Anterior cingulate cortex (tissue), 58 donors: ENCODE measurements at regions not wholly inside any gene's neighbourhood (a gene's known extent, or its start where the extent isn't known, plus 50 kb on each side); places are given as distances from the start of the nearest gene placed in this dataset.

Experiments used
- DNase-seq, 58 donors: peaks; one replicate each; lab custom pipeline; 2025; lab: John Stamatoyannopoulos, UW

- DNase-seq, result no peak
These were observed 603.2 kb upstream of the PKN2 start for GRCh38 chr1:88080875-88081274.

GRCh38 chr1:88088481-88088880 lies 595.6 kb upstream of the PKN2 start:
- no peak for DNase-seq

DNA sequence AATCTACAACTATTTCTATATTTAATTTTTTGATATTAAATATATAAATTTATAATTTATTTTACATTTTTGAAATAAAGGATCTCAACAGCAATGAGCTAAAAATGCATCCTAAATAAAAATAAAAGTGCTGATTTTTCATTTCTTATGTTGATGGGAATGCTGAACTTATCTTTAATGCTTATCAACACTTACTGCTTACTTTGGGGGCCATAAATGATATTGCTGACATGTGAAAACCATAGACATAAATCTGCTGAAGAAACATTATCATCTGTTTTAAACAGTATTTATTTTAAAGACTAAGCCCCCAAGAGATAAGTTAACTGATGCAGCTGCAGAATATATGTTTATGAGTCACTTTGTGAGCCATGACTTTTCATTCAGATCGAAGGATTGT lies 594.1 kb upstream of the PKN2 start:
- no peak for DNase-seq

- DNase-seq, result no peak
These were observed 585.2 kb upstream of the PKN2 start for GRCh38 chr1:88098881-88099280.

- DNase-seq, result no peak
These were observed 583.0 kb upstream of the PKN2 start for GRCh38 chr1:88101041-88101440.

- no peak for DNase-seq
These were observed 579.8 kb upstream of the PKN2 start for GRCh38 chr1:88104236-88104635.

DNA sequence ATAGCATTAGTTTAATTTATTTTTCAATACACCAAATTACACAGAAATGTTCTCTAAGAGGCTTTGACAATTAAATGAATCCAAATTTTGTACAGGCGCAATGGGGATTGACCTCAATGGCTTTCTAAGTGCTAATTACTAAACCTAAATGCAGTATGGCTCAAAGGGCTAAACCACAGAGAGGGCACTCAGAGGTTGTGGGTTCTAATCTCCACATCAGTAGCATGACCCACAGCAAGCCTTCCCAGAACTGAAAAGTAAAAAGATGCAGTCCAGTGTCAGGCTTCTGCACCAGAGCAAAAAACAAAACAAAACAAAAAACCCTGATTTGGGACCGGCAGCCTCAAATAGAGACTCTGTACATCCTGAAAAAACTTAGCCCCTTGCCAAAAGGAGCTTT lies 579.2 kb upstream of the PKN2 start:
- DNase-seq, result no peak

DNA sequence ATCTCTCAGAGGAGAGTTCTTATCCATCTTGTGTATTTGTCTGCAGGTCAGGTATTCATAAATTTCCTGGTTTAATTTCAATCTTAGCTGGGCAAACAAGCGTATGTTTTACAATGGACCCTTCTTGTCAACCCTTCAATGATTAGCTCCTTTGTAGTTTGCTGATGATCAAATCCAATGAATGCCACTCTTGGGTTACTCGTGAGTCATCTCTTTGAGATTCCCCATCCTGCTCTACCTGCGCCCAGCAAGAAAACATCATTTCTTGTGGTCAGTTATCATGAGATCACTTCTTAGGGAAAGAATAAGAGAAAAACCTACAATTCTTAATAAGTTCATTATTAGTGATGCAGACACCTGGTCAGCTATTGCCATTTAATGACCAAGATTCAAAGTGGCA lies 572.3 kb upstream of the PKN2 start:
- no peak for DNase-seq

DNA sequence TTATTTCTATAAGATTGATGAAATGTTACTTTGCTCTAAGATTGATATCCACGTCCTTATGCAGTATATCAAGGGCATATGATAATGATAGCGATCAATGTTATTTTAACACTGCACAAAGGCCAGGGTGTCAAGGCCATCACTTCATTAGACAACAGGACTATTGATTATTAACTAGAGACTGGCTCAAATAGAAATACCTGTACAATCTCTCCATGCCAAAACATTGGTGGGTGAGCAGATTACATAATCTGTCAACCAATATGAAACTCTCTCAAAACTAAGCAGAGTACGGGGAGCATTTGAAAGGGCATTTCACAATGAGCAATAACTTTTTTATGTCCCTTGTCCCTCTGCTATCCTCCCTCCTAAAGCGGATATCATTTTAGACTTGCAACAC lies 566.5 kb upstream of the PKN2 start:
- DNase-seq, result no peak

DNA sequence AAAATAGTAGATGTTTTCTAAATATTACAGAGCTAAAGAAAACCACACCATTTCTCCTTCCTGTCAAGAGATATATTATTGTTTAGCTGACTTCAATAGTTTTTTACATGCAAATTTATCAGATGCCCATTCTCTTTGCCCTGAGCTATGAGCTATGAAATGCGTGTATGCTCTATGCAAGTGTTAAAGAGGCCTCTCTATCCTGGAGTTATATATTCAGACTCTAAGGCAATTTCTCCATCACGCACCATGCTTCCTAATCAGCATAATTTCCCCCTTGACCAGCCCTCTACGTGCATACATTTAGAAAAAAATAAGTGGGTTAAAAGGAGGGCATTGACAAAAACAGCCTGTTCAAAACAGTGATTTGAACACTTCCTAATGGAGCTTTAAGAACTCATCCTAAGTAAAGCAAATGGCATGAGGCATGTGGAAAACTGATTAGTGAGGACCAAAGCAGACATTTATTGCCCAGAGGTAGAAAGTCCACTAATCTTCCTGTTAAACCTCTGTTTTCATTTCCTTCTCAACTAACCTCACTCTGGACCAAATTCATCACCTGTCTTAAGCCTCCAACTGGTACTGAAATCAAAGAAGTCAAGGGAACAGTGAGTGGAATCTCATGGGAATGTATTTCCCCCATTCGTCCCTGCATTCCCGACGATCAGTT lies 565.8 kb upstream of the PKN2 start:
- DNase-seq, result no peak

- DNase-seq, result no peak
These were observed 559.5 kb upstream of the PKN2 start for GRCh38 chr1:88124614-88125013.

- DNase-seq, result no peak
These were observed 557.6 kb upstream of the PKN2 start for GRCh38 chr1:88126467-88126866.

GRCh38 chr1:88133991-88134390 lies 550.1 kb upstream of the PKN2 start:
- no peak for DNase-seq

DNA sequence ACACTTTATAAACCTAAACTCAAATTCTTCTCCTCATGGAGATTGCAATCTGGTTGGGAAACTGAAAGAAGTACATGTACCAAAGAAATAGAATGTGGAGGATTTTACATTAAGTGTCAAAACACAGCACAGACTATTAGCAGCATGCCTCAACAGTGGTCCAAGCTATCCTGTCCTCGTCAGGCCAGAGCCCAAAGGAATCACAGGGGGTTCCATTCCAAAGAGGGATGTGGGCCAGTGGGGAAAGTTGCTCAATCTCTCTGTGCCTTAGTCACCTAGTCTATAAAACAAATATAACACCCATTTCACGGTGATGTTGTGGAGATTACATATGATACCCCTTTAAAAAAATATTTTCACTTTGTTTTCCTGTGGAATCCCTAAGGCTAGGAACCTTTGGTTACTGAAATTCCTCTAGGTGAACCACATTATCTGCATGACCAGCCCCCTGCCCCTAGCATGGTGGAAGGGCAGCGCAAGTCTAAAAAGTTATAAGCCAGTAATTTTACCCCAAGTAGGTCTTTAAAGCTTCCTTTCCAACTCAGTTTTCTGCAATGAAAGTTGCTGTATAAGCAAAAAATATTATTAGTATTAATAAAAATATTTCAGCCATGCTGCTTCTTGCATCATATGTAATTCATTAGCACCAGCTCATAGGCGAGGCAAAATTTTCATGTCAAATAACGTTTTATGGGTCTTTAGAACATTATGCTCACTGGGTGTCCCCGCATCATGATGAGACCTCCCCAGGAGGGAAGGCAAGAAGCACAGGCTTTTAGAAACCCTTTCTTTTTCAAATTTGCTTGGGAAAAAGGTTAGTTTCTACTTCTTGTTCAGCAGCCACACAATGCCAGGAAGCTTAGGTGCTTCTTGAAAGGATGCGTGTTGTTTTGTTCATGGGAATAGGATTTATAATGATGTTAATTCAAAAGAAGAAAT lies 548.8 kb upstream of the PKN2 start:
- DNase-seq, result no peak

DNA sequence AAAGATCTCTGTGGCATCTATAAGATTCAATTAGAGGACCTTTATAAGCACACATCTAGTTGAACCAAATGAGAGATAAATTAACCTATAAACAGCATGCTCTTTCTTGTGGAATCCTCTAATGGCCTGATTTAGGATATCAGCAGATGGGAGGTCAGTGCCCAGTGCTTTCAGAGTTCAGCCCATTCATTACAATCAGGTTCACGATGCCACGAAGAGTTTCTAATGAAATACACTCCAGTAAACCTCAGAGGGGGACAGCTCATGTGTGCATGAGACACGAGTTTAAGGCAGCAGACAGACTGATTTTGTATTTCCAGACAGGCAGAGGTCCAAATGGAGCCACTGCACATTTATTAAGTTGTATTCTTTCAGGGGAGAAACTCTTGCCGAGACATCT lies 544.4 kb upstream of the PKN2 start:
- no peak for DNase-seq

DNA sequence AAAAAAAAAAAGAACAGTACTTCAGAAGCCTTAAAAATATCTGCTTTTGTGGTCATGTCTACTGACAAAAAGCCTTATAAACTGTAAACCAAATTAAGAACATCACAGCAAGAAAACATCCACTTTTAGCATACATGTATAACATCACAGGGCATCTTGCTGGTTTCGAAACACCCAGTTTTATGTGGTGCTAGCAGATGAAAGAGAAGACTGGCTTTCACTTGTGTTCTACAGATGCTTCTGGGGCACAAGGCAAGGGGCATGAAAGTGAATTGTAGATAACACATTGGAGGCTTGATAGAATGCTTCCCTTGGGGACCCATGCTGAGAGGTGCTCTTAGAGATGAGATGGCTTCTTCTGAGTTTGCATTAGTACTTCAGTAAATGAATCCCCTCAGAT lies 543.7 kb upstream of the PKN2 start:
- DNase-seq, result no peak

DNA sequence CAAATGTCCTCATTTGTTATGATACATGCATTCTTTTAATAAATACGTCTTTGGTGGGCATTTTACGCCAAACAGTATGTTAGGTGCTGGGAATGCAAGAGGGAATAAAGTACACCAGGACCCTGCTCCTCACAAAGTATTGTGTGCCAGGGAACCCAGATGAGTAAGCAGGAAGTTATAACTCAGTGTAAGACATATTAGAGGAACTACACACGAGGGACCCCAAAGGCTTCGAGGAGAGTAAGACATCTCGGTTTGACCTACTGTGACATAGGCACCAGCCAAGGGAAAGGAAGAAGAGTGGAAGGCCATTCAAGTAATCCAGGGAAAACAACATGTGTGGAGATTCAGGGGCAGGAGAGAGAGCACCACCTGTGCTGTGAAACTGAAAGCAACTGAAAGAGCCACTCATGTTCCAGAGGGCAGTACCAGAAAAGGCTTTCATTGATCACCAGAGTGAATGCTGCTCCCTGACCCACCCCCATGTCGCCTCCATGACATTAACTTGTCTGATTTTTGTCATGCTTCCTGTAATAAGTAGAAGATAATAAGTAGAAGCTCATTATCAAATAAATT lies 542.5 kb upstream of the PKN2 start:
- DNase-seq, result no peak

DNA sequence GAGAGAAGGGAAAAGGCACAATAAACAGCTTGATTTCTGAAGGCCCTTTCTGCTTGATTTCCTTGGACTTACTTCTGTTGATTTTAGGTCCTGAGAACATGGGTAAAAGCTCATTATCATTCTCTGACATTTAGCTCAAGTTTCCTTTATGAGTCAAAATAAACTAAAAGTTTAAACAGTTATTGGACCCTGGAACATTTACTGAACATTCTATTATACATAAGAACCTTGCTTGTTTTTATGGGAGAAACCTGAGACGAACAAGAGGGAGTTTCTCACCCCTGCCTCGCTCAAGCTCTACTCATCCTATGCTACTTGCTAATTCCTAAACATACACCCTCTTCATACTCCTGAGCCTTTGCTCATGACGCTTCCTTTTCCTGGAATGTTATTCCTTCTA lies 538.3 kb upstream of the PKN2 start:
- DNase-seq, result no peak

GRCh38 chr1:88149686-88150085 lies 534.4 kb upstream of the PKN2 start:
- DNase-seq, result no peak

DNA sequence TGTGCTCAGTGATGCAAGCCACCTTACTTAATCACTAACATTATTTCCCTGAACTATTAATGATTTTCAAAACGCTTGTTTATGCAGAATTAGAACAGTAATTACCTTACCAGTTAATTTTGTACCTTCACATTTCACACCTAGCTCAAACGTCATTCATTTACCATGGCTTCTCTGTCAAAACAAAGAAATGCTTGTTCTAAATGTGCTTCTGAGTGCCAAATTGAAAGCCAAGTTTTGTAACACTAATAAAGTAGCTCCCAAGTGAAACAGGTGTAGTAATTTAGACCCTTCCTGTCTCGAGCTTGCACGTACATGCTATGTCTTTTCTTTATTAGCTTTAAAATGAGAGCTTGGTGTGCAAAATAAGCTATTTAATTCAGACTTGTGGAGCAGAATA lies 533.7 kb upstream of the PKN2 start:
- no peak for DNase-seq

DNA sequence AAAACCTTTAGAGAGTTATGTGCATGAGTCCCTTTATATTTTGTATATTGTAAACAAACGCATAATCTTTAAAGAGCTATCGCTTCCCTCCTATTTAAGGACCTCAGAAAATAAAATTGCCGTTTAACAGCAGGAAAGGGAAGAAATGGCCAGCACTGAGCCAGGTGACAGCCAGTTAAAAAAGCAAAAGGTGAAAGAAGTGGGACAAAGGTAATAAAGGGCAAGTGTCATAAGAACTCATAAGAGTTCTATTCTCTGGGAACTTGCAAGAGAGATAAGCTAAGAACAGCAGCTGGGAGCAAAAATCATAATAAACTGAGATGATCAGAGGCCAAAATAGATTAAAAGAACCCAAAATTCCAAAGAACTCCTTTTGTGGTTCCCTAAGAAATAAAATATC lies 520.9 kb upstream of the PKN2 start:
- no peak for DNase-seq

- no peak for DNase-seq
These were observed 515.9 kb upstream of the PKN2 start for GRCh38 chr1:88168126-88168525.
